ENCODE measurements at regions not wholly inside any gene's neighbourhood (a gene's known extent, or its start where the extent isn't known, plus 50 kb on each side); places are given as distances from the start of the nearest gene placed in this dataset.

- no TSS peak for BruUV-seq (replicated peaks)
- DNase-seq (ENCODE audit: low read depth, low spot score) (no peak), ATAC-seq (no peak), FAIRE-seq (no peak)
- ChIA-PET SMC1A (ENCODE audit: uncharacterized antibody, unreplicated experiment) (no interaction called here), RAD21 (ENCODE audit: unreplicated experiment) (no interaction called here), CTCF (no interaction called here), POLR2A (no interaction called here)
- Histone ChIP-seq H3K4me3 (no peak overlapping the region), H3K27ac (ENCODE audit: control insufficient read depth, insufficient read depth) (no peak overlapping the region), H4K20me1 (ENCODE audit: control insufficient read depth, insufficient read depth) (no peaks in the 10 kb centered on the region), H3K79me2 (ENCODE audit: control insufficient read depth, insufficient read depth, low read length) (no peaks in the 10 kb centered on the region), H3K27me3 (replicated peaks in 1 of 2; ENCODE audit: control insufficient read depth in 2 of 2, insufficient read depth in 2 of 2, low read length in 1 of 2) (peaks cover 0 to 3% of the 10 kb centered on the region in 2 experiments; a peak in 1 of 4 replicates), H2AFZ (ENCODE audit: control insufficient read depth, low read depth, low read length) (no peak overlapping the region), H3K36me3 (ENCODE audit: control insufficient read depth in 2 of 2, insufficient read depth in 2 of 2, low read length in 1 of 2) (no peaks in the 10 kb centered on the region), H3K4me2 (ENCODE audit: control insufficient read depth, insufficient read depth) (no peak overlapping the region), H3K9me3 (replicated peaks; ENCODE audit: control insufficient read depth, insufficient read depth, low read length) (no peaks in the 10 kb centered on the region), H3K4me1 (ENCODE audit: control insufficient read depth, insufficient read depth, low read length) (no peaks in the 10 kb centered on the region), H3K9ac (ENCODE audit: control insufficient read depth, insufficient read depth, low read length) (no peak overlapping the region)
- intact Hi-C loops (cut with micrococcal nuclease; ENCODE audit: unreplicated experiment) = no loop called here
- TF ChIP-seq RB1 (IDR thresholded peaks at IDR 0.05; ENCODE audit: borderline replicate concordance) (no peak), IKZF2 (IDR thresholded peaks at IDR 0.05) (no peak), BCL11A (IDR thresholded peaks at IDR 0.05; ENCODE audit: low read depth, low read length) (no peak)
- WGBS (ENCODE audit: insufficient coverage, insufficient replicate concordance, low lambda C conversion rate, missing lambda C conversion rate) = 91% methylated on average over 16 of the region's 26 CpGs
- in situ Hi-C loops (cut with MboI) = no loop called here
Observed at GRCh38 chrX:140092121-140092520, 126.8 kb upstream of the CXorf66 start.

DNA sequence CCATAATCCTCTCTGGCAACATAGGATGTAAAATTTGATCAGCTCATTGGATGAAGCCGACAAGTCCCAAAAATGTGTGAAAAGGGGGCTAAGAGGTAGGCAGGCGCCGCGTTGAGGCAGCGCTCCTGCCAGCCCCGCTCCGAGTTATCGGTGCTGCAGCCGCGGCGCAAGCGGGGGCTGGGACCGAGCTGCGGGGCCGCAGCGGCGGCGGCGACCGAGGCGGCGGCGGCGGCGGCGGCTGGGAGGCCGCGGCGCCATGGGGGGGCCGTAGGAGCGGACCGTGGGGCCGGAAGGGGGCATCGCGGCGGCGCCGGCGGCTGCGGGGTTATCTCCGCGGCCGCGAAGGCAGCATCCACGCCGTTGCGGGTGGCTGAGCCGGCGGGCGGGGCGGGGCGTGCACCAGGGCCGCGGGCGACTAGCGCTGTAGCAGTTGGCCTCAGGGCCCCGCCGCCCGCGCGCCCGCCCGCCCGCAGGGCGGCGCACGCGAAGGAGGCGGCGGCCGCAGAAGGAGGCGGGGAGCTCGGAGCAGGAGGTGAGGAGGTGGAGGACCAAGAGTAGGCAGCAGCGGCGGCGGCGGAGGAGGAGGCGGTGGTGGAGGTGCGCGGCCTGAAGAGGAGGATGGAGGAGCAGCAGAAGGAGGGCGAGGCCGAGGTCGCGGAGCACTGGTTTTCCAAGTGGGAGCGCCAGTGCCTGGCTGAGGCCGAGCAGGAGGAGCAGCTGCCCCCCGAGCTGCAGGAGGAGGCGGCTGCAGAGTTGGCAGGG lies 126.0 kb upstream of the CXorf66 start:
- no peak overlapping the region for H3K9ac ChIP-seq (ENCODE audit: control insufficient read depth, insufficient read depth, low read length)
- FAIRE-seq = no peak
- CTCF ChIA-PET = interaction anchor here (1.3 to 1.9 kb wide), 2 partner anchors 35 to 48 kb away, joined by 3 to 6 read pairs; no protein-coding TSS in a partner anchor

More for the DNA sequence above, 126.0 kb upstream of the CXorf66 start:
- Histone ChIP-seq H3K36me3 (ENCODE audit: control insufficient read depth in 2 of 2, insufficient read depth in 2 of 2, low read length in 1 of 2) (no peaks in the 10 kb centered on the region), H3K27ac (ENCODE audit: control insufficient read depth, insufficient read depth) (no peak overlapping the region), H3K4me3 (no peak overlapping the region), H3K4me1 (ENCODE audit: control insufficient read depth, insufficient read depth, low read length) (no peaks in the 10 kb centered on the region), H2AFZ (ENCODE audit: control insufficient read depth, low read depth, low read length) (no peak overlapping the region), H3K79me2 (ENCODE audit: control insufficient read depth, insufficient read depth, low read length) (no peaks in the 10 kb centered on the region), H3K27me3 (replicated peaks in 1 of 2; ENCODE audit: control insufficient read depth in 2 of 2, insufficient read depth in 2 of 2, low read length in 1 of 2) (peaks cover 0 to 3% of the 10 kb centered on the region in 2 experiments; a peak in 1 of 4 replicates), H3K9me3 (replicated peaks; ENCODE audit: control insufficient read depth, insufficient read depth, low read length) (no peaks in the 10 kb centered on the region), H3K4me2 (ENCODE audit: control insufficient read depth, insufficient read depth) (0 out of 2 replicates have a peak overlapping the region, but pooled peaks have one; percentile 30), H4K20me1 (ENCODE audit: control insufficient read depth, insufficient read depth) (no peaks in the 10 kb centered on the region)
- 66% methylated on average over 14 of the region's 88 CpGs for WGBS (ENCODE audit: insufficient coverage, insufficient replicate concordance, low lambda C conversion rate, missing lambda C conversion rate)
- ChIA-PET RAD21 (ENCODE audit: unreplicated experiment) (no interaction called here), POLR2A (no interaction called here), SMC1A (ENCODE audit: uncharacterized antibody, unreplicated experiment) (no interaction called here)
- intact Hi-C loops (cut with micrococcal nuclease; ENCODE audit: unreplicated experiment) (no loop called here), in situ Hi-C loops (cut with MboI) (no loop called here)
- 0 out of 4 replicates have a peak, but pooled peaks of 1 of the 2 experiments have one; percentile 14 for TF ChIP-seq BHLHE40 (IDR thresholded peaks at IDR 0.05; ENCODE audit: borderline replicate concordance in 1 of 2, low read depth in 2 of 2, low read length in 1 of 2)
- no peak for TF ChIP-seq JUNB (IDR thresholded peaks at IDR 0.05)
- no peak for DNase-seq (ENCODE audit: low read depth, low spot score)
- peak; percentile 38; the same call in 2 of the 3 replicates for ATAC-seq
- no TSS peak for BruUV-seq (replicated peaks)
